HepG2 (cell line): ENCODE measurements at regions not wholly inside any gene's neighbourhood (a gene's known extent, or its start where the extent isn't known, plus 50 kb on each side); places are given as distances from the start of the nearest gene placed in this dataset.

Source experiments
- ATAC-seq: fragments of 200-7000 bp; cut with Tn5 transposase; 3 replicates; pipeline ENCODE4 v1.9.1; 2020; ENCODE audit warnings: mild to moderate bottlenecking, moderate library complexity
- BruUV-seq: library from RNA; stranded (reverse); fragments of 400-500 nt; replicated peaks from 2 replicates; lab custom pipeline; 2021; lab: Mats Ljungman, UMichigan
- CTCF ChIA-PET: fragments of 300-600 bp; formaldehyde crosslinking; extraction: SDS; loops from one replicate; lab custom pipeline; 2021; ENCODE audit warnings: low total read pairs, inconsistent platforms, low intra/inter-chr PET ratio; lab: Yijun Ruan, JAX
- POLR2A ChIA-PET: fragments of 350-600 bp; sonication (Branson Sonifier 250); formaldehyde crosslinking; loops from one replicate; lab custom pipeline; 2020; ENCODE audit warnings: antibody characterized with exemption, inconsistent platforms; lab: Yijun Ruan, JAX
- DNase-seq: peaks from one replicate; pipeline ENCODE4 v3.0.0-alpha.2; 2015; ENCODE audit warnings: low spot score
- FAIRE-seq: peaks from 3 replicates; lab custom pipeline; 2011; peaks lifted over from hg19 to GRCh38; lab: Jason Lieb, UNC
- H2AFZ ChIP-seq: one replicate; pipeline ENCODE4 v1.6.1; 2011; ENCODE audit warnings: low read length, inconsistent platforms
- H3K27ac ChIP-seq: fragments of 300-600 bp; 3 replicates; pipeline ENCODE4 v1.8.0; 2011; ENCODE audit warnings: mixed run types, mild to moderate bottlenecking, mixed read lengths, low read length, inconsistent platforms; ENCODE audit not compliant: insufficient read depth; ENCODE audit errors: extremely low read length
- H3K27me3 ChIP-seq, 2 experiments: fragments of 200-600 bp in 1 of 2; 2 replicates in 1 of 2; 3 replicates in 1 of 2; pipeline versions ENCODE4 v1.6.0 to v1.8.0; 2011; ENCODE audit warnings: low read length in 2 of 2, mild to moderate bottlenecking in 2 of 2, moderate library complexity in 2 of 2, inconsistent platforms in 1 of 2; ENCODE audit not compliant: insufficient read depth in 2 of 2, control insufficient read depth in 1 of 2
- H3K36me3 ChIP-seq, 2 experiments: fragments of 200-600 bp in 1 of 2; replicated peaks in 1 of 2; 2 replicates in 1 of 2; 3 replicates in 1 of 2; pipeline versions ENCODE4 v1.5.1 to v1.8.0; 2011; ENCODE audit warnings: low read length in 2 of 2, inconsistent platforms in 1 of 2; ENCODE audit not compliant: insufficient read depth in 2 of 2, control insufficient read depth in 1 of 2
- H3K4me1 ChIP-seq: 2 replicates; pipeline ENCODE4 v1.5.1; 2012; ENCODE audit warnings: low read length, inconsistent platforms; ENCODE audit not compliant: insufficient read depth
- H3K4me2 ChIP-seq: 2 replicates; pipeline ENCODE4 v1.6.0; 2011; ENCODE audit warnings: low read depth, low read length, inconsistent platforms
- H3K4me3 ChIP-seq, 3 experiments: fragments of 200-600 bp in 1 of 3; sonication (generic), shearing (Covaris generic) in 1 of 3; replicated peaks in 1 of 3; 2 replicates each; pipeline ENCODE4 v1.5.1; 2011 to 2016; ENCODE audit warnings: low read length in 3 of 3, inconsistent platforms in 2 of 3, low read depth in 2 of 3, mild to moderate bottlenecking in 2 of 3, control low read depth in 1 of 3, mixed read lengths in 1 of 3; ENCODE audit not compliant: insufficient read depth in 1 of 3
- H3K79me2 ChIP-seq: one replicate; pipeline ENCODE4 v1.6.1; 2011; ENCODE audit warnings: low read length, inconsistent platforms; ENCODE audit not compliant: insufficient read depth
- H3K9ac ChIP-seq: 2 replicates; pipeline ENCODE4 v1.6.0; 2011; ENCODE audit warnings: mild to moderate bottlenecking, low read depth, low read length, inconsistent platforms; ENCODE audit not compliant: insufficient read depth
- H3K9me3 ChIP-seq: 2 replicates; pipeline ENCODE4 v1.5.1; 2012; ENCODE audit warnings: mild to moderate bottlenecking, low read length
- H4K20me1 ChIP-seq: 2 replicates; pipeline ENCODE4 v1.6.0; 2011; ENCODE audit warnings: inconsistent platforms, mild to moderate bottlenecking, low read length, moderate library complexity; ENCODE audit not compliant: insufficient read depth
- ARNT2 ChIP-seq: sonication (generic); formaldehyde crosslinking; IDR thresholded peaks from 2 replicates; pipeline ENCODE4 v1.8.0; 2022; ENCODE audit warnings: mild to moderate bottlenecking, low read depth, missing genetic modification reagents, moderate library complexity
- JUND ChIP-seq: sonication (generic); formaldehyde crosslinking; IDR thresholded peaks from 2 replicates; pipeline ENCODE4 v1.8.0; 2022; ENCODE audit warnings: mild to moderate bottlenecking, missing genetic modification reagents
- KLF6 ChIP-seq: IDR thresholded peaks from 2 replicates; pipeline ENCODE4 v1.8.0; 2016; ENCODE audit warnings: missing biosample characterization, missing genetic modification reagents
- ZNF235 ChIP-seq: sonication (generic); formaldehyde crosslinking; IDR thresholded peaks from 2 replicates; pipeline ENCODE4 v1.8.1; 2023; ENCODE audit warnings: mild to moderate bottlenecking, missing genetic modification reagents, borderline replicate concordance
- ZNF460 ChIP-seq: sonication (generic); formaldehyde crosslinking; IDR thresholded peaks from 2 replicates; pipeline ENCODE4 v1.5.1; 2020; ENCODE audit warnings: missing genetic modification reagents, mild to moderate bottlenecking, borderline replicate concordance
- WGBS: methylation state at CpG from one replicate; pipeline ENCODE4 v1.1.6; 2017; ENCODE audit warnings: low lambda C conversion rate; 5-methylcytosine and 5-hydroxymethylcytosine counted together
- in situ Hi-C: cut with HindIII; loops from 2 replicates; pipeline ENCODE4 v1.10.0; 2017; ENCODE audit warnings: low pct_unique_long_range_greater_than_20kb; ENCODE audit not compliant: extremely low pct_ligation_motif_present
- intact Hi-C: fragments of 100-400 bp; cut with micrococcal nuclease; formaldehyde crosslinking; loops from one replicate; pipeline ENCODE4 v1.10.0; 2022; ENCODE audit not compliant: unreplicated experiment

- TF ChIP-seq ZNF235 (CRISPR knock-in tag) (no peak), JUND (CRISPR knock-in tag) (no peak), ZNF460 (CRISPR knock-in tag) (no peak)
- TF ChIP-seq, all 625 proteins: peak for 0
Observed at GRCh38 chr14:81638656-81639280, 105.1 kb upstream of the SEL1L start (continued).

- ChIA-PET POLR2A (no interaction called here), CTCF (no interaction called here)
- 0% methylated on average over 2 of the region's 2 CpGs for WGBS
- no peak overlapping the region for H2AFZ ChIP-seq
- no peaks in the 10 kb centered on the region for H3K9me3 ChIP-seq
- no peaks in the 10 kb centered on the region for H3K36me3 ChIP-seq
- in situ Hi-C loops = no loop called here
- intact Hi-C loops = no loop called here
- FAIRE-seq = no peak
- no peak overlapping the region for H3K27ac ChIP-seq
- no peaks in the 10 kb centered on the region for H3K27me3 ChIP-seq
- H4K20me1 ChIP-seq = no peaks in the 10 kb centered on the region
- no TSS peak for BruUV-seq
- H3K4me3 ChIP-seq = no peak overlapping the region
- no peak overlapping the region for H3K9ac ChIP-seq
- H3K79me2 ChIP-seq = no peaks in the 10 kb centered on the region
- TF ChIP-seq KLF6 (CRISPR knock-in tag) (no peak), ARNT2 (CRISPR knock-in tag) (no peak)
- DNase-seq = no peak
- peaks cover 8% of the 10 kb centered on the region; the same call in 1 of the 2 replicates for H3K4me1 ChIP-seq
- H3K4me2 ChIP-seq = no peak overlapping the region
- no peak for ATAC-seq
Observed at GRCh38 chr14:81653626-81654025, 120.0 kb upstream of the SEL1L start.
